C4-2B (cell line): ENCODE measurements at regions not wholly inside any gene's neighbourhood (a gene's known extent, or its start where the extent isn't known, plus 50 kb on each side); places are given as distances from the start of the nearest gene placed in this dataset.

Experiments used
- H3K27ac ChIP-seq: fragments of 450-650 bp; 2 replicates; pipeline ENCODE4 v1.5.1; 2017
- CTCF ChIP-seq: fragments of 450-650 bp; conservative IDR thresholded peaks from 2 replicates; pipeline ENCODE4 v1.5.1; 2017; ENCODE audit warnings: mild to moderate bottlenecking
- ZFX ChIP-seq: fragments of 450-650 bp; IDR thresholded peaks from 2 replicates; pipeline ENCODE4 v1.6.1; 2017

DNA sequence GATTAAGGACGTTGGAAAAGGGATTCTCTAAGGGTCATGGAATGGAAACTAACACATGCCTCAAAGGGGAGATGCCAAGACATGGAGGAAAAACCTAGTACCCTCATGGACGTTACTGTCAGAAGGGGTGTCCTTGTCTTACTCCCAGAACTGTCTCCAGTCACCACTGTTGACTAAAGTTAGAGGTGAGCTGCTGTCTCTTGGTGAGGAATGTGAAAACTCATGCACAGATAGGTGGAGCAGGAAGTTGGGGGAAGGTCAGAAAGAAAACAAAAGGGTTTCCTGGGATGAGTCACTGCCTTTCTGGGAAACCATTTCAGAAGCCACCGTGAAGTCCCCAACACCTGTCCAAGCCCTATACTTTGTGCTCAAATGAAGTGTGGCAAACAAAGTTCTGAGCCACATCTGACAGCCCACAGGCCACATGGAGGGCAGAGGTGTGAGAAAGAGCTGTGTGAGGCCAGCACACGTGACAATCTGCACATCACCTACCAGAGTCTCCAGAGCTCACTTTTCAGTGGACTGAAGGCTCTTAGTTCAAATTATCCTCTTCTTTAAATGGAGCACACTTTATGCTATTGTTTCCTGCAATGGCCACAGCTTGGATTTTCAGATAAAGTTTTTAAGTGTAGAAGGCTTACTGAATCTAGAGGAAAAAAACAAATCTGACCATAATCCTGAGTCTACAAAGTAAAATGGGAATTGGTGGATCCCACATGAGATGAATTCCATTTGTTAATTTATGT, 92.9 kb upstream of the EGLN3 start:
- H3K27ac ChIP-seq: no peak overlapping the region
- TF ChIP-seq ZFX (no peak), CTCF (no peak)

DNA sequence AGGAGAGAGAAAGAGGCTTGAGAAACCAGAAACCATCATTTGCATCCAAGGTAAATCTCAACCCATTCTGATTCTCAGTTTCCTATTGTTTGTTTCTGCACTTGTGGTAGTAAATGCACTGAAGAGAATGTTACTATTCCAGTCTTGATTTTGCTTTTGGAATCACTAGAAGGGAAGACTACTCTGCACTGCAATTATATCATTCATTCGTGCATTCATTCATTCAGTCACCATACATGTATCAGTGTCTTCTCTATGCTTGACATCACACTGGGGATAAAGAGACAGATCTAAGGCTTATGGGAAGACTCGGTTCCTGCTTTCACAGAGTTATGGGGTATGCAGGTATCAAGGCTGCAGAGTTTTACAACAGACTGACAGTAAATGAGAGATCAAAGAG, 90.3 kb upstream of the EGLN3 start:
- no peak overlapping the region for H3K27ac ChIP-seq
- TF ChIP-seq CTCF: no peak

DNA sequence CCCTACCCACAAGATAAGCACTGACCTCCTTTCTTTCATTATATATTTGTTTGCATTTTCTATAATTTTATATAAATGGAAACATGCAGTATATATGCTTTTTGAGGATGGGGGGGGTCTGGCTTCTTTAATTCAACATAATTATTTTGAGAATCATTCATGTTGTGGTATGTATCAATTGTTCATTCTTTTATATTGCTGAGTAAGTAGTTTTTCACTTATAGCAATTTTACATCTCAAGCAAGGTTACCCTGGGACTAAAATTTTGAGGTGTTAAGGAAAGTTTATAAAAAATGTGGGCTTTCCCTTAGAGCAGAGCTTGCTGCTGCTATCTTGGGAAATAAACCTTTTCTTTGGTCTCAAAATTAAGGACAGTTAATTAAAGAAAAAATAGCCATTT, 89.9 kb upstream of the EGLN3 start:
- H3K27ac ChIP-seq: no peak overlapping the region
- TF ChIP-seq CTCF: no peak

DNA sequence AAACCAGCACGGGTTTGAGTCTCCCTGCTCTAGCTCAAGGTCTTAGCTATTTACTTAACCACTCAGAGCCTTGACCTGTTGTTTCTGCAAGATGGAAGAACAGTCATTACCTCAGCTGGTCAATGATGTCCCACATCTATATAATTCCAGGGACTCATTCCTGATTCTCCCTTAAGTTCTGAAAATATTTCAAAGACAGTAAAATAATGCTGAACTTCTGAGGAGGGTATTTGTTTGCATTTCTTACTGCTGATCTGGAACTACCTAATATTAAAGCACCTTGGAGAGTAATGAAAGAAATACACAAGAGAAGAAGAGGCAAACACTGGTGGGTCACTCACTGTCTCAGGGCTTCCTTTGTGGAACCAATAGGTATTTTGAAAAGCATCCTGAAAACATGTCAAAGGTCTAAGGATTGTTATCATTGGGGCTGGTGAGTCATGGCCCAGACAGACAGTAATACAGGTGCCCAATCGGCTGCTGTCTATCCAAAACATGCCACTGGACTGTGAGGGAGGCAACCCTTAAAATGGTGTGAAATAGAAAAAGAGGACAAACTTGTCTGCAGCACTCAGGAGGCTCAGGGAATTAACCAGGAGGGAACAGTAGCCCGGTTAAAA, 88.7 kb upstream of the EGLN3 start:
- no peak overlapping the region for H3K27ac ChIP-seq
- no peak for TF ChIP-seq CTCF
- TF ChIP-seq ZFX: no peak

GRCh38 chr14:34038358-34039057, 87.6 kb upstream of the EGLN3 start:
- TF ChIP-seq CTCF (no peak), ZFX (no peak)
- H3K27ac ChIP-seq: no peak overlapping the region

DNA sequence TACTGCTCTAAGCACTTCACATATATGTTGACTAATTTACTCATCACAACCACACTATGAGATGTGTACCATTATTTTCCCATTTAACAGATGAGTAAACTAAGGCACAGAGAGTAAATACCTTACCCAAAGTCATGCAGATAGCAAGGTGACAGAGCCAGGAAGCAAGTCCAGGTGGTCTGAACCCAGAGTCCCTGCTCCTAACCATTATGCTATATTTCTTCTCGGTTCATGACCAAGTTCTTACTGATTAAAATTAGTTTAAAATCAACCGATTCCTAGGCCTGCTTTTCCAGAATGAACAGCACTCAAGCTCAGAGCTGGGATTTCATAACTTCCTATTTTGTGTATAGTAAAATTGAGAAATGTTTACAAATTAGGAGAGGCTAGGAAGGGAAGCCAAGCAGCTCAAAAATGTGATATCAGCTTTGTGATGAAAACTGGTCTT, 85.5 kb upstream of the EGLN3 start:
- TF ChIP-seq CTCF (no peak), ZFX (no peak)
- no peak overlapping the region for H3K27ac ChIP-seq

- TF ChIP-seq CTCF (no peak), ZFX (no peak)
- no peak overlapping the region for H3K27ac ChIP-seq
Observed at GRCh38 chr14:34035934-34036250, 85.0 kb upstream of the EGLN3 start.
